Hematopoietic multipotent progenitor cell treated with erythropoietin and hydrocortisone succinate and interleukin-3 and kit ligand, for 15 days (in vitro differentiated cells): ENCODE measurements at regions not wholly inside any gene's neighbourhood (a gene's known extent, or its start where the extent isn't known, plus 50 kb on each side); places are given as distances from the start of the nearest gene placed in this dataset.
"Not testable (repeated sequence)": the region's sequence is repeated elsewhere in the genome, so short reads cannot be mapped to it uniquely, and the experiment has no call there.

Experiments used
- DNase-seq: peaks from one replicate; pipeline ENCODE4 v3.0.0-alpha.2; 2015; ENCODE audit warnings: low spot score

GRCh38 chr20:30295967-30296366 is 961.5 kb upstream of the DEFB115 start:
- DNase-seq = not testable (repeated sequence)

- DNase-seq = not testable (repeated sequence)
Measured at GRCh38 chr20:30297878-30298595, 959.4 kb upstream of the DEFB115 start.

- DNase-seq = not testable (repeated sequence)
Measured at GRCh38 chr20:30300220-30300642, 957.2 kb upstream of the DEFB115 start.

- DNase-seq = not testable (repeated sequence)
Measured at GRCh38 chr20:30302786-30303185, 954.7 kb upstream of the DEFB115 start.

- DNase-seq = not testable (repeated sequence)
Measured at GRCh38 chr20:30309938-30310337, 947.5 kb upstream of the DEFB115 start.

- not testable (repeated sequence) for DNase-seq
Measured at GRCh38 chr20:30310385-30310784, 947.1 kb upstream of the DEFB115 start.

- not testable (repeated sequence) for DNase-seq
Measured at GRCh38 chr20:30312220-30312619, 945.2 kb upstream of the DEFB115 start.

- not testable (repeated sequence) for DNase-seq
Measured at GRCh38 chr20:30313660-30314059, 943.8 kb upstream of the DEFB115 start.

GRCh38 chr20:30316063-30316462 is 941.4 kb upstream of the DEFB115 start:
- DNase-seq = not testable (repeated sequence)

GRCh38 chr20:30316532-30317299 is 940.7 kb upstream of the DEFB115 start:
- not testable (repeated sequence) for DNase-seq

GRCh38 chr20:30333744-30334143 is 923.7 kb upstream of the DEFB115 start:
- DNase-seq = not testable (repeated sequence)

GRCh38 chr20:30337556-30337955 is 919.9 kb upstream of the DEFB115 start:
- DNase-seq = not testable (repeated sequence)

GRCh38 chr20:30348932-30349331 is 908.5 kb upstream of the DEFB115 start:
- not testable (repeated sequence) for DNase-seq

- DNase-seq = not testable (repeated sequence)
Measured at GRCh38 chr20:30356854-30357467, 900.5 kb upstream of the DEFB115 start.

- not testable (repeated sequence) for DNase-seq
Measured at GRCh38 chr20:30361756-30362155, 895.7 kb upstream of the DEFB115 start.

GRCh38 chr20:30376430-30376766 is 881.1 kb upstream of the DEFB115 start:
- DNase-seq = not testable (repeated sequence)

- DNase-seq = peak; percentile 77
Measured at GRCh38 chr20:30376767-30377658, 880.5 kb upstream of the DEFB115 start.

GRCh38 chr20:30378317-30378716 is 879.1 kb upstream of the DEFB115 start:
- not testable (repeated sequence) for DNase-seq

GRCh38 chr20:30378721-30379120 is 878.7 kb upstream of the DEFB115 start:
- not testable (repeated sequence) for DNase-seq

GRCh38 chr20:30384841-30385240 is 872.6 kb upstream of the DEFB115 start:
- DNase-seq = not testable (repeated sequence)

- not testable (repeated sequence) for DNase-seq
Measured at GRCh38 chr20:30386099-30386498, 871.4 kb upstream of the DEFB115 start.

GRCh38 chr20:30387823-30388222 is 869.6 kb upstream of the DEFB115 start:
- DNase-seq = not testable (repeated sequence)
